ENCODE measurements at regions not wholly inside any gene's neighbourhood (a gene's known extent, or its start where the extent isn't known, plus 50 kb on each side); places are given as distances from the start of the nearest gene placed in this dataset.

GRCh38 chr6:4614637-4615036 lies 161.6 kb upstream of the CDYL start (continued):
- no peak for TF ChIP-seq JUNB (IDR thresholded peaks at IDR 0.05; ENCODE audit: unreplicated experiment)
- no peak for TF ChIP-seq CREB1 (CRISPR knock-in tag; IDR thresholded peaks at IDR 0.05; ENCODE audit: low read depth)
- TF ChIP-seq NANOG (IDR thresholded peaks at IDR 0.05; ENCODE audit: borderline replicate concordance) = no peak
- TF ChIP-seq EZH2 (IDR thresholded peaks at IDR 0.05; ENCODE audit: low read depth, unreplicated experiment) = no peak

- H3K27ac ChIP-seq (ENCODE audit: low read depth) = no peak overlapping the region
Observed at GRCh38 chr6:4613795-4614194, 162.4 kb upstream of the CDYL start.

More at GRCh38 chr6:4613795-4614194, 162.4 kb upstream of the CDYL start:
- ATAC-seq (no peak), DNase-seq (ENCODE audit: low spot score) (no peak)
- Mint-ChIP-seq H3K27ac (no peak overlapping the region), H3K36me3 (ENCODE audit: low read depth) (no peaks in the 10 kb centered on the region; the same call in 2 of the 3 replicates), H3K4me1 (no peaks in the 10 kb centered on the region; the same call in 2 of the 3 replicates), H3K4me3 (no peak overlapping the region), H3K9me3 (peaks cover 8% of the 10 kb centered on the region; the same call in 2 of the 3 replicates), H3K27me3 (ENCODE audit: insufficient read depth, low read depth, poor library complexity) (peaks cover 9% of the 10 kb centered on the region)
- Histone ChIP-seq H3K79me2 (replicated peaks; ENCODE audit: insufficient read depth) (no peaks in the 10 kb centered on the region), H3K4me1 (ENCODE audit: insufficient read depth) (no peaks in the 10 kb centered on the region), H4K20me1 (replicated peaks; ENCODE audit: insufficient read depth) (no peaks in the 10 kb centered on the region), H3K4me2 (no peak overlapping the region), H3F3A (replicated peaks; ENCODE audit: low read depth) (no peaks in the 10 kb centered on the region), H3K36me3 (ENCODE audit: insufficient read depth) (no peaks in the 10 kb centered on the region), H2AFZ (no peak overlapping the region), H3K4me3 (no peak overlapping the region), H3K27me3 (ENCODE audit: insufficient read depth) (no peaks in the 10 kb centered on the region), H3K9me2 (ENCODE audit: insufficient read depth) (peaks cover 5% of the 10 kb centered on the region)
- TF ChIP-seq CTCF (conservative IDR thresholded peaks at IDR 0.05; ENCODE audit: low read depth in 2 of 2) (no peak), ZNF331 (CRISPR knock-in tag; IDR thresholded peaks at IDR 0.05; ENCODE audit: low read depth) (no peak), JUNB (IDR thresholded peaks at IDR 0.05; ENCODE audit: unreplicated experiment) (no peak), STAT1 (IDR thresholded peaks at IDR 0.05; ENCODE audit: unreplicated experiment) (no peak), ZNF462 (CRISPR knock-in tag; IDR thresholded peaks at IDR 0.05) (no peak), EZH2phosphoT487 (IDR thresholded peaks at IDR 0.05; ENCODE audit: unreplicated experiment) (no peak), ZNF114 (CRISPR knock-in tag; IDR thresholded peaks at IDR 0.05) (no peak), POLR2AphosphoS5 (IDR thresholded peaks at IDR 0.05; ENCODE audit: low read depth) (no peak), ETS1 (IDR thresholded peaks at IDR 0.05) (no peak), CREB1 (CRISPR knock-in tag; IDR thresholded peaks at IDR 0.05; ENCODE audit: low read depth) (no peak), EZH2 (IDR thresholded peaks at IDR 0.05; ENCODE audit: low read depth, unreplicated experiment) (no peak), NANOG (IDR thresholded peaks at IDR 0.05; ENCODE audit: borderline replicate concordance) (no peak), REST (IDR thresholded peaks at IDR 0.05; ENCODE audit: unreplicated experiment) (no peak)

Data from GM23338 (cell line).